ENCODE measurements at regions not wholly inside any gene's neighbourhood (a gene's known extent, or its start where the extent isn't known, plus 50 kb on each side); places are given as distances from the start of the nearest gene placed in this dataset.

GRCh38 chr6:23213651-23214050, 644.3 kb downstream of the HDGFL1 start (continued):
- TF ChIP-seq CTCF (IDR thresholded peaks at IDR 0.05; ENCODE audit: low read depth, low read length, missing input control) (no peak), HNF4A (conservative IDR thresholded peaks at IDR 0.05) (no peak), TAF1 (conservative IDR thresholded peaks at IDR 0.05) (no peak), FOXA2 (IDR thresholded peaks at IDR 0.05) (no peak)
- TF ChIP-seq, protein P1, sequence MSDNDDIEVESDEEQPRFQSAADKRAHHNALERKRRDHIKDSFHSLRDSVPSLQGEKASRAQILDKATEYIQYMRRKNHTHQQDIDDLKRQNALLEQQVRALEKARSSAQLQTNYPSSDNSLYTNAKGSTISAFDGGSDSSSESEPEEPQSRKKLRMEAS (IDR thresholded peaks at IDR 0.05): no peak

- H3K27ac ChIP-seq (ENCODE audit: low read depth in 1 of 2, low read length in 2 of 2): no peak overlapping the region
- H3K4me1 ChIP-seq (ENCODE audit: control insufficient read depth in 4 of 4, insufficient read depth in 4 of 4, low read length in 3 of 4): no peaks in the 10 kb centered on the region
- no peaks in the 10 kb centered on the region for H3K36me3 ChIP-seq (ENCODE audit: control insufficient read depth in 4 of 4, insufficient read depth in 3 of 4, low read depth in 1 of 4, low read length in 3 of 4)
- H3K9ac ChIP-seq (ENCODE audit: low read depth in 1 of 2, low read length in 2 of 2): no peak overlapping the region
- no peak overlapping the region for H3K4me3 ChIP-seq (ENCODE audit: low read depth in 1 of 3, low read length in 3 of 3)
- no peaks in the 10 kb centered on the region for H3K9me3 ChIP-seq (ENCODE audit: control insufficient read depth in 4 of 4, low read length in 3 of 4)
- DNase-seq (ENCODE audit: low spot score): no peak
- TF ChIP-seq, protein P2, sequence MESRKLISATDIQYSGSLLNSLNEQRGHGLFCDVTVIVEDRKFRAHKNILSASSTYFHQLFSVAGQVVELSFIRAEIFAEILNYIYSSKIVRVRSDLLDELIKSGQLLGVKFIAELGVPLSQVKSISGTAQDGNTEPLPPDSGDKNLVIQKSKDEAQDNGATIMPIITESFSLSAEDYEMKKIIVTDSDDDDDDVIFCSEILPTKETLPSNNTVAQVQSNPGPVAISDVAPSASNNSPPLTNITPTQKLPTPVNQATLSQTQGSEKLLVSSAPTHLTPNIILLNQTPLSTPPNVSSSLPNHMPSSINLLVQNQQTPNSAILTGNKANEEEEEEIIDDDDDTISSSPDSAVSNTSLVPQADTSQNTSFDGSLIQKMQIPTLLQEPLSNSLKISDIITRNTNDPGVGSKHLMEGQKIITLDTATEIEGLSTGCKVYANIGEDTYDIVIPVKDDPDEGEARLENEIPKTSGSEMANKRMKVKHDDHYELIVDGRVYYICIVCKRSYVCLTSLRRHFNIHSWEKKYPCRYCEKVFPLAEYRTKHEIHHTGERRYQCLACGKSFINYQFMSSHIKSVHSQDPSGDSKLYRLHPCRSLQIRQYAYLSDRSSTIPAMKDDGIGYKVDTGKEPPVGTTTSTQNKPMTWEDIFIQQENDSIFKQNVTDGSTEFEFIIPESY (IDR thresholded peaks at IDR 0.05): no peak
- TF ChIP-seq FOXA1 (IDR thresholded peaks at IDR 0.05): no peak
- TF ChIP-seq JUND (IDR thresholded peaks at IDR 0.05): no peak
- TF ChIP-seq RAD21 (IDR thresholded peaks at IDR 0.05): no peak
- TF ChIP-seq, protein P3, sequence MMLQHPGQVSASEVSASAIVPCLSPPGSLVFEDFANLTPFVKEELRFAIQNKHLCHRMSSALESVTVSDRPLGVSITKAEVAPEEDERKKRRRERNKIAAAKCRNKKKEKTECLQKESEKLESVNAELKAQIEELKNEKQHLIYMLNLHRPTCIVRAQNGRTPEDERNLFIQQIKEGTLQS (IDR thresholded peaks at IDR 0.05): no peak
- TF ChIP-seq, protein P1 (IDR thresholded peaks at IDR 0.05): no peak
- TF ChIP-seq TAF1 (conservative IDR thresholded peaks at IDR 0.05): no peak
- TF ChIP-seq RXRA (IDR thresholded peaks at IDR 0.05): no peak
- TF ChIP-seq CTCF (IDR thresholded peaks at IDR 0.05; ENCODE audit: low read depth, low read length, missing input control): no peak
- TF ChIP-seq NR2F2 (IDR thresholded peaks at IDR 0.05): no peak
- no peak for TF ChIP-seq SP1 (IDR thresholded peaks at IDR 0.05)
- no peak for TF ChIP-seq YY1 (IDR thresholded peaks at IDR 0.05)
- TF ChIP-seq FOXA2 (IDR thresholded peaks at IDR 0.05): no peak
- WGBS: 5% methylated on average over 1 of the region's 1 CpG
- no peaks in the 10 kb centered on the region for H3K27me3 ChIP-seq (ENCODE audit: control insufficient read depth in 4 of 4, insufficient read depth in 4 of 4, low read length in 3 of 4)
Observed at GRCh38 chr6:23218751-23219150, 649.4 kb downstream of the HDGFL1 start.

- H3K4me1 ChIP-seq (ENCODE audit: control insufficient read depth in 4 of 4, insufficient read depth in 4 of 4, low read length in 3 of 4): no peaks in the 10 kb centered on the region
- no peak overlapping the region for H3K27ac ChIP-seq (ENCODE audit: low read depth in 1 of 2, low read length in 2 of 2)
- DNase-seq (ENCODE audit: low spot score): no peak
- H3K9ac ChIP-seq (ENCODE audit: low read depth in 1 of 2, low read length in 2 of 2): no peak overlapping the region
- no peaks in the 10 kb centered on the region for H3K36me3 ChIP-seq (ENCODE audit: control insufficient read depth in 4 of 4, insufficient read depth in 3 of 4, low read depth in 1 of 4, low read length in 3 of 4)
- 26% methylated on average over 1 of the region's 1 CpG for WGBS
- no peak for TF ChIP-seq EGR1 (IDR thresholded peaks at IDR 0.05; ENCODE audit: low read depth in 2 of 2)
- TF ChIP-seq JUND (IDR thresholded peaks at IDR 0.05): no peak
- TF ChIP-seq, protein P3 (IDR thresholded peaks at IDR 0.05): no peak
- TF ChIP-seq GABPA (IDR thresholded peaks at IDR 0.05 in 1 of 2, conservative IDR thresholded peaks at IDR 0.05 in 1 of 2): no peak
- no peak for TF ChIP-seq NR2F2 (IDR thresholded peaks at IDR 0.05)
- no peak for TF ChIP-seq CTCF (IDR thresholded peaks at IDR 0.05; ENCODE audit: low read depth, low read length, missing input control)
- H3K27me3 ChIP-seq (ENCODE audit: control insufficient read depth in 4 of 4, insufficient read depth in 4 of 4, low read length in 3 of 4): no peaks in the 10 kb centered on the region
- H3K9me3 ChIP-seq (ENCODE audit: control insufficient read depth in 4 of 4, low read length in 3 of 4): no peaks in the 10 kb centered on the region
- H3K4me3 ChIP-seq (ENCODE audit: low read depth in 1 of 3, low read length in 3 of 3): no peak overlapping the region
Observed at GRCh38 chr6:23222724-23223123, 653.4 kb downstream of the HDGFL1 start.
